Progenitor cell of endocrine pancreas (in vitro differentiated cells): ENCODE measurements at regions not wholly inside any gene's neighbourhood (a gene's known extent, or its start where the extent isn't known, plus 50 kb on each side); places are given as distances from the start of the nearest gene placed in this dataset.
A peak's percentile ranks its signal among the peaks of the same experiment; 100 is the strongest.

ENCODE experiments used
- DNase-seq: peaks from one replicate; pipeline ENCODE4 v3.0.0; 2021; ENCODE audit warnings: low spot score; ENCODE audit not compliant: unreplicated experiment
- H3K27ac Mint-ChIP-seq: 2 replicates; pipeline ENCODE4 v1.8.0; 2021; ENCODE audit warnings: mild to moderate bottlenecking, moderate library complexity, mixed read lengths
- H3K27me3 Mint-ChIP-seq: 2 replicates; pipeline ENCODE4 v1.8.0; 2021; ENCODE audit warnings: mixed read lengths
- H3K36me3 Mint-ChIP-seq: 2 replicates; pipeline ENCODE4 v1.8.0; 2022; ENCODE audit warnings: mixed read lengths; ENCODE audit not compliant: insufficient read depth
- H3K4me1 Mint-ChIP-seq: 2 replicates; pipeline ENCODE4 v1.8.0; 2021; ENCODE audit warnings: low read depth, mixed read lengths
- H3K4me3 Mint-ChIP-seq: 2 replicates; pipeline ENCODE4 v1.8.0; 2021; ENCODE audit warnings: low read depth, mild to moderate bottlenecking, moderate library complexity, mixed read lengths
- H3K9me3 Mint-ChIP-seq: 2 replicates; pipeline ENCODE4 v1.8.0; 2021; ENCODE audit warnings: low read depth, mixed read lengths
- CTCF ChIP-seq: fragments of 200-600 bp; sonication (generic); IDR thresholded peaks from one replicate; pipeline ENCODE4 v1.5.0; 2021; ENCODE audit warnings: antibody characterized with exemption, mild to moderate bottlenecking; ENCODE audit not compliant: unreplicated experiment

- DNase-seq: no peak
- no peaks in the 10 kb centered on the region for H3K27me3 Mint-ChIP-seq
- H3K4me3 Mint-ChIP-seq: no peak overlapping the region
- H3K9me3 Mint-ChIP-seq: no peaks in the 10 kb centered on the region
- no peak overlapping the region for H3K27ac Mint-ChIP-seq
- no peaks in the 10 kb centered on the region for H3K36me3 Mint-ChIP-seq
- TF ChIP-seq CTCF: no peak
- peaks cover 2% of the 10 kb centered on the region for H3K4me1 Mint-ChIP-seq
Measured at GRCh38 chr12:13805041-13805440, 176.4 kb downstream of the GRIN2B start.

- H3K27me3 Mint-ChIP-seq: no peaks in the 10 kb centered on the region
- no peaks in the 10 kb centered on the region for H3K36me3 Mint-ChIP-seq
- no peaks in the 10 kb centered on the region for H3K4me1 Mint-ChIP-seq
- DNase-seq: no peak
- H3K9me3 Mint-ChIP-seq: no peaks in the 10 kb centered on the region
- H3K27ac Mint-ChIP-seq: no peak overlapping the region
- no peak overlapping the region for H3K4me3 Mint-ChIP-seq
- TF ChIP-seq CTCF: no peak
Measured at GRCh38 chr12:13801543-13801942, 179.9 kb downstream of the GRIN2B start.

GRCh38 chr12:13799574-13799973 lies 181.8 kb downstream of the GRIN2B start:
- peaks cover 4% of the 10 kb centered on the region for H3K9me3 Mint-ChIP-seq
- H3K4me1 Mint-ChIP-seq: no peaks in the 10 kb centered on the region
- H3K27me3 Mint-ChIP-seq: no peaks in the 10 kb centered on the region
- H3K4me3 Mint-ChIP-seq: no peak overlapping the region
- no peak overlapping the region for H3K27ac Mint-ChIP-seq
- TF ChIP-seq CTCF: no peak
- DNase-seq: no peak
- H3K36me3 Mint-ChIP-seq: no peaks in the 10 kb centered on the region

- Mint-ChIP-seq H3K9me3 (peaks cover 4% of the 10 kb centered on the region), H3K36me3 (no peaks in the 10 kb centered on the region), H3K4me1 (no peaks in the 10 kb centered on the region), H3K4me3 (no peak overlapping the region), H3K27me3 (no peaks in the 10 kb centered on the region), H3K27ac (no peak overlapping the region)
- no peak for DNase-seq
- peak; percentile 11 for TF ChIP-seq CTCF
Measured at GRCh38 chr12:13798162-13798561, 183.2 kb downstream of the GRIN2B start.

- Mint-ChIP-seq H3K27ac (no peak overlapping the region), H3K4me3 (no peak overlapping the region), H3K4me1 (no peaks in the 10 kb centered on the region), H3K36me3 (no peaks in the 10 kb centered on the region), H3K27me3 (no peaks in the 10 kb centered on the region), H3K9me3 (peaks cover 4% of the 10 kb centered on the region)
- DNase-seq: no peak
- TF ChIP-seq CTCF: no peak
Measured at GRCh38 chr12:13794706-13795105, 186.7 kb downstream of the GRIN2B start.

- H3K4me1 Mint-ChIP-seq: peaks cover 3% of the 10 kb centered on the region
- peaks cover 1% of the 10 kb centered on the region for H3K9me3 Mint-ChIP-seq
- H3K36me3 Mint-ChIP-seq: no peaks in the 10 kb centered on the region
- no peak for DNase-seq
- H3K27me3 Mint-ChIP-seq: no peaks in the 10 kb centered on the region
- H3K27ac Mint-ChIP-seq: no peak overlapping the region
- no peak overlapping the region for H3K4me3 Mint-ChIP-seq
- no peak for TF ChIP-seq CTCF
Measured at GRCh38 chr12:13790317-13790716, 191.1 kb downstream of the GRIN2B start.
